Suprapubic skin (tissue), 4 donors: ENCODE measurements at regions not wholly inside any gene's neighbourhood (a gene's known extent, or its start where the extent isn't known, plus 50 kb on each side); places are given as distances from the start of the nearest gene placed in this dataset.

Experiments
- EP300 ChIP-seq: sonication (generic); formaldehyde crosslinking; IDR thresholded peaks from one replicate; pipeline ENCODE4 v1.6.1; 2017; ENCODE audit warnings: antibody characterized with exemption
- POLR2A ChIP-seq, 2 donors: fragments of 450-650 bp; IDR thresholded peaks; one replicate each; pipeline ENCODE4 v1.6.1; 2017; ENCODE audit warnings: antibody characterized with exemption in 2 of 2, mild to moderate bottlenecking in 2 of 2, moderate library complexity in 2 of 2
- POLR2AphosphoS5 ChIP-seq, 3 donors: sonication (generic); formaldehyde crosslinking; IDR thresholded peaks; one replicate each; pipeline ENCODE4 v1.6.1; 2017; ENCODE audit warnings: antibody characterized with exemption in 3 of 3
- TF ChIP-seq, protein P1 (sequence below), 2 donors: fragments of 200-600 bp in 1 of 2; fragments of 450-650 bp in 1 of 2; sonication (generic) in 1 of 2; IDR thresholded peaks; one replicate each; pipeline ENCODE4 v1.5.1; 2016 to 2019; ENCODE audit warnings: antibody characterized with exemption in 2 of 2, mild to moderate bottlenecking in 1 of 2, moderate library complexity in 1 of 2

GRCh38 chr14:26123459-26123858, 474.4 kb downstream of the NOVA1 start:
- TF ChIP-seq, protein P1, sequence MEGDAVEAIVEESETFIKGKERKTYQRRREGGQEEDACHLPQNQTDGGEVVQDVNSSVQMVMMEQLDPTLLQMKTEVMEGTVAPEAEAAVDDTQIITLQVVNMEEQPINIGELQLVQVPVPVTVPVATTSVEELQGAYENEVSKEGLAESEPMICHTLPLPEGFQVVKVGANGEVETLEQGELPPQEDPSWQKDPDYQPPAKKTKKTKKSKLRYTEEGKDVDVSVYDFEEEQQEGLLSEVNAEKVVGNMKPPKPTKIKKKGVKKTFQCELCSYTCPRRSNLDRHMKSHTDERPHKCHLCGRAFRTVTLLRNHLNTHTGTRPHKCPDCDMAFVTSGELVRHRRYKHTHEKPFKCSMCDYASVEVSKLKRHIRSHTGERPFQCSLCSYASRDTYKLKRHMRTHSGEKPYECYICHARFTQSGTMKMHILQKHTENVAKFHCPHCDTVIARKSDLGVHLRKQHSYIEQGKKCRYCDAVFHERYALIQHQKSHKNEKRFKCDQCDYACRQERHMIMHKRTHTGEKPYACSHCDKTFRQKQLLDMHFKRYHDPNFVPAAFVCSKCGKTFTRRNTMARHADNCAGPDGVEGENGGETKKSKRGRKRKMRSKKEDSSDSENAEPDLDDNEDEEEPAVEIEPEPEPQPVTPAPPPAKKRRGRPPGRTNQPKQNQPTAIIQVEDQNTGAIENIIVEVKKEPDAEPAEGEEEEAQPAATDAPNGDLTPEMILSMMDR (IDR thresholded peaks at IDR 0.05): no peak
- no peak for TF ChIP-seq POLR2AphosphoS5 (IDR thresholded peaks at IDR 0.05)
- no peak for TF ChIP-seq EP300
- TF ChIP-seq POLR2A (IDR thresholded peaks at IDR 0.05): no peak
